NB4 (cell line): ENCODE measurements at regions not wholly inside any gene's neighbourhood (a gene's known extent, or its start where the extent isn't known, plus 50 kb on each side); places are given as distances from the start of the nearest gene placed in this dataset.

ENCODE experiments used
- DNase-seq: peaks from one replicate; pipeline ENCODE4 v3.0.0; 2010; ENCODE audit warnings: low read depth
- H3K4me3 ChIP-seq: one replicate; pipeline ENCODE4 v1.5.1; 2011; ENCODE audit warnings: mild to moderate bottlenecking, low read depth, low read length, moderate library complexity
- CTCF ChIP-seq: IDR thresholded peaks from one replicate; pipeline ENCODE4 v1.5.1; 2012; ENCODE audit warnings: low read depth, low read length
- MAX ChIP-seq: IDR thresholded peaks from 2 replicates; pipeline ENCODE4 v1.6.1; 2011; ENCODE audit warnings: low read depth, low read length
- MYC ChIP-seq: IDR thresholded peaks from 2 replicates; pipeline ENCODE4 v1.6.1; 2011; ENCODE audit warnings: low read depth, low read length
- POLR2A ChIP-seq: IDR thresholded peaks from 2 replicates; pipeline ENCODE4 v1.6.1; 2011; ENCODE audit warnings: mild to moderate bottlenecking; ENCODE audit not compliant: insufficient read length; ENCODE audit errors: extremely low read depth

- no peak overlapping the region for H3K4me3 ChIP-seq
- peak; percentile 29 for DNase-seq
- TF ChIP-seq MAX (no peak), MYC (no peak), CTCF (no peak), POLR2A (no peak)
These were observed 124.1 kb upstream of the LIMCH1 start for GRCh38 chr4:41413670-41414411.

- DNase-seq, result no peak
- no peak overlapping the region for H3K4me3 ChIP-seq
- TF ChIP-seq CTCF (no peak), POLR2A (no peak), MYC (no peak), MAX (no peak)
These were observed 123.6 kb upstream of the LIMCH1 start for GRCh38 chr4:41414412-41414779.

GRCh38 chr4:41418444-41418843, 119.5 kb upstream of the LIMCH1 start:
- TF ChIP-seq CTCF (no peak), MAX (no peak), POLR2A (no peak), MYC (no peak)
- no peak overlapping the region for H3K4me3 ChIP-seq
- no peak for DNase-seq

GRCh38 chr4:41420541-41420940, 117.4 kb upstream of the LIMCH1 start:
- no peak overlapping the region for H3K4me3 ChIP-seq
- no peak for TF ChIP-seq CTCF
- no peak for TF ChIP-seq MAX
- TF ChIP-seq MYC, result no peak
- no peak for TF ChIP-seq POLR2A
- no peak for DNase-seq

GRCh38 chr4:41423117-41423516, 114.8 kb upstream of the LIMCH1 start:
- no peak for DNase-seq
- TF ChIP-seq POLR2A, result no peak
- no peak for TF ChIP-seq MYC
- TF ChIP-seq MAX, result no peak
- no peak for TF ChIP-seq CTCF
- H3K4me3 ChIP-seq, result no peak overlapping the region

- no peak for DNase-seq
- H3K4me3 ChIP-seq, result no peak overlapping the region
- no peak for TF ChIP-seq CTCF
- TF ChIP-seq MYC, result no peak
- no peak for TF ChIP-seq MAX
- no peak for TF ChIP-seq POLR2A
These were observed 113.4 kb upstream of the LIMCH1 start for GRCh38 chr4:41424522-41424921.
